ENCODE measurements at regions not wholly inside any gene's neighbourhood (a gene's known extent, or its start where the extent isn't known, plus 50 kb on each side); places are given as distances from the start of the nearest gene placed in this dataset.

DNA sequence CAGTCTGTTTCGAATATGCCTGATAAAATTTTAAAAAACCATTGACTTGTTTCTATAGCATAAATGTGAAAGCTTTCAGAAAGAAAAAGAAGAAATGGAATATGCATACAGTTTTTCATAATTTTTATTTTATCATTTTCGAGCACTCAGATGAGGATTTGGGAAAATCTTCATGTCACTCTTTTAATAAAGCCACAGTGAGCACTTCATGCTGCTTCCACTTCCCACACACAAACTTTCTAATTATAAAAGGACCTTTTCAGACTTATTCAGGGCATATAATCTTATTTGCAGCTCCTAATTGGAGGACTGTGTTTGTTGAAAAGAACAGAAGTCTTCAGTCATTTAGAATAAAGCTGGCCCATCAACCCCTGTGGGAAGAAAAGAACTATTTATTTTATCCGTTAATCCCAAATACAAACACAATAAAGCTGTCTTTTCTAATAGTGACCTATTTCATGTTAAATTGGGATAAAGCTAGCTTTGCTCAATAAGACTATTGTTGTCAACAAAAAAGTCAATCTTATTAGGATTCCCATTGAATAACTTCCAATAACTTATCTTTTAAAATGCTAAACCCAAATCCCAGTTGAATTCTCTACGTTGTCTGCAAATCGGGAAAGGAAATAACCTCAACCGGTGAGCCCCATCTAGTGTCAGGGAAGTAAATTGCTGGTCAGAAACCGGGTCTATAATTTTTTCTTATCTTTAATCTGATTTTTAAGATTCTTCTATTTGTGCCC lies 211.5 kb downstream of the PDGFRA start:
- TF ChIP-seq, protein P1, sequence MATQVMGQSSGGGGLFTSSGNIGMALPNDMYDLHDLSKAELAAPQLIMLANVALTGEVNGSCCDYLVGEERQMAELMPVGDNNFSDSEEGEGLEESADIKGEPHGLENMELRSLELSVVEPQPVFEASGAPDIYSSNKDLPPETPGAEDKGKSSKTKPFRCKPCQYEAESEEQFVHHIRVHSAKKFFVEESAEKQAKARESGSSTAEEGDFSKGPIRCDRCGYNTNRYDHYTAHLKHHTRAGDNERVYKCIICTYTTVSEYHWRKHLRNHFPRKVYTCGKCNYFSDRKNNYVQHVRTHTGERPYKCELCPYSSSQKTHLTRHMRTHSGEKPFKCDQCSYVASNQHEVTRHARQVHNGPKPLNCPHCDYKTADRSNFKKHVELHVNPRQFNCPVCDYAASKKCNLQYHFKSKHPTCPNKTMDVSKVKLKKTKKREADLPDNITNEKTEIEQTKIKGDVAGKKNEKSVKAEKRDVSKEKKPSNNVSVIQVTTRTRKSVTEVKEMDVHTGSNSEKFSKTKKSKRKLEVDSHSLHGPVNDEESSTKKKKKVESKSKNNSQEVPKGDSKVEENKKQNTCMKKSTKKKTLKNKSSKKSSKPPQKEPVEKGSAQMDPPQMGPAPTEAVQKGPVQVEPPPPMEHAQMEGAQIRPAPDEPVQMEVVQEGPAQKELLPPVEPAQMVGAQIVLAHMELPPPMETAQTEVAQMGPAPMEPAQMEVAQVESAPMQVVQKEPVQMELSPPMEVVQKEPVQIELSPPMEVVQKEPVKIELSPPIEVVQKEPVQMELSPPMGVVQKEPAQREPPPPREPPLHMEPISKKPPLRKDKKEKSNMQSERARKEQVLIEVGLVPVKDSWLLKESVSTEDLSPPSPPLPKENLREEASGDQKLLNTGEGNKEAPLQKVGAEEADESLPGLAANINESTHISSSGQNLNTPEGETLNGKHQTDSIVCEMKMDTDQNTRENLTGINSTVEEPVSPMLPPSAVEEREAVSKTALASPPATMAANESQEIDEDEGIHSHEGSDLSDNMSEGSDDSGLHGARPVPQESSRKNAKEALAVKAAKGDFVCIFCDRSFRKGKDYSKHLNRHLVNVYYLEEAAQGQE (IDR thresholded peaks at IDR 0.05; ENCODE audit: insufficient read depth in 1 of 2, low read depth in 2 of 2, low read length in 2 of 2) = no peak
- no peak for TF ChIP-seq TAF1 (IDR thresholded peaks at IDR 0.05; ENCODE audit: borderline replicate concordance, insufficient read depth, low read length)
- no peak for TF ChIP-seq POLR2AphosphoS5 (IDR thresholded peaks at IDR 0.05; ENCODE audit: low read depth, low read length)
